HG02938 (cell line): ENCODE measurements at regions not wholly inside any gene's neighbourhood (a gene's known extent, or its start where the extent isn't known, plus 50 kb on each side); places are given as distances from the start of the nearest gene placed in this dataset.
"Not testable (repeated sequence)": the region's sequence is repeated elsewhere in the genome, so short reads cannot be mapped to it uniquely, and the experiment has no call there.

Experiments
- ATAC-seq: cut with Tn5 transposase; IDR thresholded peaks from one replicate; pipeline ENCODE4 v1.9.1; 2021; ENCODE audit warnings: mild to moderate bottlenecking, moderate library complexity; ENCODE audit not compliant: unreplicated experiment

- no peak for ATAC-seq
These were observed 209.0 kb upstream of the ATXN7L3B start for GRCh38 chr12:74328623-74329022.

DNA sequence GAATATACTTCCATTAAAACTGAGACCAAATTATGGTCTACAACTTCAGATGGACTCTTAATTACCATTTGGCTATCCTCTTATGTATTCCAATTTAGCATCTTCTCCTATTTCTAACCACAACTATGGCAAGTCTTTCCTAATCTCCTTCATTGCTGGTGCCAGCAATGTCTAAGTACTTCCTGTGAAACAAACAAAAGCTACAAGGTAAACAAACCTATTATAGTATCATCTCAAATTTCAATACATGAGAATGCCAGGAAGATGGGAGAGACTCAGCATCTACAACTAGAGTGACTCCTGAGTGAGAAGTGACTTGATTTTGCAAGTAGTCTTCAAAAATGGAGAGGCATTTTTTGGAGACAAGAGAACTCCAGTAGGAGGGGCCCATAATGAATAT is 202.9 kb upstream of the ATXN7L3B start:
- ATAC-seq, result no peak

GRCh38 chr12:74337951-74338350 is 199.7 kb upstream of the ATXN7L3B start:
- no peak for ATAC-seq

DNA sequence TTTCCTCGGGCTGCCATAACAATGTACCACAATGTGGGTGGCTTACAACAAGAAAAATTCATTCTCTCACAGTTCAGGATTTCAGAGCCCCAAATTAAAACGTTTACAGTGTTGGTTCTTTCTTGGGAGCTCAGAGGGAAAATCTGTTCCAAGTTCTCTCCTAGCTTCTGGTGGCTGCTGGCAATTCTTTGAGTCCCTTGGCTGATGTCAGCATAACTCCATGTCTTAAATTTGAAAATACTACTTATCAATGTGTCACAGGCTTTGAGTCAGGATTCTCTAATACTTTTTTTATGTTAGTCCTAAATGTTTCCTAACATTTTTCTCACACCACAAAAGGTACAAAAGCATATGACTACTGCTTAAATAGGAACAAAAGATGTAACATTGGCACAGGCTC is 198.4 kb upstream of the ATXN7L3B start:
- no peak for ATAC-seq

DNA sequence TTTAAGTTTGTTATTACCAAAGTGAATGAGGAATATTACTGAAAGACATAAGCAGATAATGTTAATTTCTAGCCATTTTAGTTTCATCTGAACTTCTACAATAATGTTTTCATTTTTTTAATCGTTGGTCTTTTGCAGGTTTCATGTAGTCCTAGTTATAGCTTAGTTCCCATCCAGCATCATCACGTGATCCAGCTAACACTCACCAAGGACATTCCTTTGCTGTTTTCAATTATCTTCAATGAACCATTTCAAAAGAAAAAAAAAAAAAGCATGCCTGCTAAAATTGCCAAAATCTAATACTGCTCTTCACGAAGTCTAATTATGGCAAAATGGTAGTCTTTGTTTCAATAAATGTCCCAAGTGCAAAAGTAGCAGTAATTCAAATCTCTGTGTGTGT is 187.7 kb upstream of the ATXN7L3B start:
- no peak for ATAC-seq

- peak; percentile 82 for ATAC-seq
These were observed 172.3 kb upstream of the ATXN7L3B start for GRCh38 chr12:74365178-74365964.

DNA sequence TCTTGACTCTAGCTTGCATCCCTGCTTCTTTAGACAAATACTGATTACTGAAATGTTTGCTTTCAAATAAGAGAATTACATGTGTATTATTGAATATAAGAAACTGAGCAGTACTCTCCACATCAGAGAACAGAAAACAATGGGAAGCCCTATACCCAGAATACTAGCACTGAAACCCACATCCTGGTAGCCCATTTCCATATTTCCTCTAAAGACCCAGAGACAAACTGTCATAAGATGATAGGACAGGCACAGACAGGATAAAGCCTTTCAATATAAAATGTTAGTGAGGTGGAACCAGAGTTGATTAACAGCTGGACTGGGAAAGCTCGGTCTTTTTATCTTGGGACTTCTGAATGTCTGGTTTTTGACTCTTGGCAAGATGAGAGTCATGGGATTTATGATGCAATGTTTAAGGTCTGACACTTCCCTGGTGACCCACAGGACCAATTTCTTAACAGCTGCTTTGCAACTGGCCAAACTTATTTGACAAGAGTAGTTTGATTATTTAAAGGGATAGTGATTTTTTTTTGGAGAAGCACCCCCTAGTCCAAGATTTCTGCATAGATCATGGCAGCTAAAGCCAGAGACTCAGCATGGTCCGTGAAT is 166.9 kb upstream of the ATXN7L3B start:
- no peak for ATAC-seq

DNA sequence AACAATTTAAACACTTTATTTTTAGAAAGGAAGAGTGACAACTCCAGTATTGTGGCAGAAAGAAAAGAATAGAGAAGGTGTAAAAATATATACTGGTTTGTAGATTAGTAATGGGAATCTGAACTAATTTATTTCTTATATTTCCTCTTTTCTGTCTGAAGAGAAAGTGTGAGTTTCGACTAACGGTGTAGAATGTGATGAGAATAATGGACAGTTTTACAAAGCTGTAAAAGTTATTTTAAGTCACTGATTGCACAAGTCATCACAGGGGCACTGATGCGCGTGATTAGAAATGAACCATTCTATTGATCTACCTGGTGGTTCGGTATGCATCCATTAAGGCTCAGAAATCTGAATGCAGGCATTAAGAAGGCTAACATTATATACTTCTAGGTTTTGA is 158.5 kb upstream of the ATXN7L3B start:
- no peak for ATAC-seq

- no peak for ATAC-seq
These were observed 155.7 kb upstream of the ATXN7L3B start for GRCh38 chr12:74381958-74382357.

- ATAC-seq, result no peak
These were observed 154.7 kb upstream of the ATXN7L3B start for GRCh38 chr12:74382983-74383382.

- ATAC-seq, result no peak
These were observed 146.4 kb upstream of the ATXN7L3B start for GRCh38 chr12:74391283-74391682.

GRCh38 chr12:74393272-74393671 is 144.4 kb upstream of the ATXN7L3B start:
- ATAC-seq, result no peak

GRCh38 chr12:74394647-74395046 is 143.0 kb upstream of the ATXN7L3B start:
- ATAC-seq, result no peak

GRCh38 chr12:74401035-74401434 is 136.6 kb upstream of the ATXN7L3B start:
- no peak for ATAC-seq

DNA sequence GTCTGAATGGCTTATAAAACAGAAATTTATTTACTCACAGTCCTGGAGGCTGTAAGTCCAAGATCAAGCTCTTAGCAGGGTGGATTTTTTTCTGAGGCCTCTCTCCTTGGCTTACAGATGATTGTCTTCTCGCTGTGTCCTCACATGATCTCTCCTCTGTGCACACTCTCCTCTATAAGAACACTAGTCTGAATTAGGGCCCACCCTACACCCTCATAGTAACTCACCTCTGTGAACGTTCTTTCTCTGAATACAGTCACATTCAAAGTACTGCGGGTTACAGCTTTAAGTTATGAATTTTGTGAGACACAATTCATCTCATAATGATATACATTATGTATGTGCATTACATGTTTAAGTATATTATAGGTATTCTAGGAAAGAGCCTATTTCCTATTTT is 135.7 kb upstream of the ATXN7L3B start:
- ATAC-seq, result no peak

DNA sequence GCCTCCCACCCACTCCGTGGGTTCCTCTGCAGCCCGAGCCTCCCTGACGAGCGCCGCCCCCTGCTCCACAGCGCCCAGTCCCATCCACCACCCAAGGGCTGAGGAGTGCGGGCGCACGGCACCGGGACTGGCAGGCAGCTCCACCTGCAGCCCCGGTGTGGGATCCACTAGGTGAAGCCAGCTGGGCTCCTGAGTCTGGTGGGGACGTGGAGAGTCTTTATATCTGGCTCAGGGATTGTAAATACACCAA is 134.5 kb upstream of the ATXN7L3B start:
- ATAC-seq, result not testable (repeated sequence)

- ATAC-seq, result no peak
These were observed 129.0 kb upstream of the ATXN7L3B start for GRCh38 chr12:74408601-74409166.

DNA sequence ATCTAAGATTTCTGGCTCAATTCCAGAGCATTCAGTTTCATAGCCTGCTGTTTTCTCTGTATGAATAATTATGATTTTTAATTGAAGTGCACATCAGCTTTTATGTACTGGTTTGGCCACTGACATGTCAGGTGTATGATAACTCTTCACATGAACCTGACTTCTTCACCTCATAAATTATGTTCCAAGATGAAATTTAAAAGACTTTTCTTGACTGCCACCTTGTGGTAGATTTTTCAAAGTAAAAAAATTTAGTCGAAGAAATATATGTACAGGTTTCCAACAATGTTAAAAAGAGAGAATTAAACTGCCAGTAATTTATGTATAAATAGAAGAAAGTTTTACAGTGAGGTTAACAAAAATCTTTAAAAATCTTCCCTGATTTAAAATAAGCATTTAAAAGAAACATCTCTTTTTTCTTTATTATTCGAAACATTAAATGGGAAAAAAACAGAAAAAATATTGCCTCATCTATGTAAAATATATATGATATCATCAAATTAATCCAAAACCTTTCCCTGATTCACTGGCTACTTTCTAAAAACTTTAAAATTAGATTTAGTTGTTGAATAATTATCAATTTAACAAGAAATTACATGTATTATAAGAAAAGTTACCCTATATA is 124.9 kb upstream of the ATXN7L3B start:
- ATAC-seq, result no peak

GRCh38 chr12:74415633-74416032 is 122.0 kb upstream of the ATXN7L3B start:
- ATAC-seq, result peak; percentile 73

GRCh38 chr12:74418573-74418972 is 119.1 kb upstream of the ATXN7L3B start:
- ATAC-seq, result no peak

DNA sequence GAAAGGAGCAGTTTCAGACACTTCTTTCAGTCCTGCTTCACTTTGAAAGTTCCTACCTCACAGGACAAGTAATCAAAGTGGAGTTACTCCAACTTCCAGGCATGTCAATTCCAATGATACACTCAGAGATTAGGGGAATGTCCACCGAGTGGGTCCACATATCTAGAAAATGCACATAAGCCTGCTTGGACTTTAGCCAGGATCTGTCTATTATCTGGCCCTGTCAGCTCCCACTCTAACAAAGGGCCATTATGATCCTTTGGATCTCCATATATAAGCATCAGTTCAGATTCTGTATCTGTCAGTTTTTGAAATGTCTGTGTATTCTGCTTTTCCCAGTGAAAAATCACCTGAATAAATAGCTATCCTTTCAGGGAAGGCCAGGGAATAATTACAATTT is 112.9 kb upstream of the ATXN7L3B start:
- ATAC-seq, result no peak

DNA sequence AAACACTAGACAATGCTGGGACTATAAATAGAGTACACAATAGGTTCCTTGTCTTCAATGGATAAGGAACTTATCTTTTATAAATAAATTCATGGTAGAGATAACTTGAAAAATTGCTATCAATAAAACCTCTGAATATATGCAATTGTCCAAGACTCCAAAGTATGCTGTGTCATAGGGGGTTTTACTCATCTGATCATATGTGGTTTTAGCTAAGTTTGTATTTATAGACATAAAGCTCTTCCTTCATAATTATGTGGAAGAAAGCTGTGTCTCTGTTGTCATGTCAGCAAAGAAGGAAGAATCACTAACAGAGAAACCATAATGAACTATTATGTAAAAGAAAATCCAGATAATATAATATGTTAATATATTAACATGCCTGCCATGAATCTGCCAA is 111.5 kb upstream of the ATXN7L3B start:
- no peak for ATAC-seq
